ENCODE measurements at regions not wholly inside any gene's neighbourhood (a gene's known extent, or its start where the extent isn't known, plus 50 kb on each side); places are given as distances from the start of the nearest gene placed in this dataset.

- TF ChIP-seq TEAD4 (IDR thresholded peaks at IDR 0.05; ENCODE audit: low read depth, low read length) (no peak), EP300 (IDR thresholded peaks at IDR 0.05; ENCODE audit: borderline replicate concordance in 1 of 2, low read depth in 2 of 2, low read length in 2 of 2) (no peak)
These were observed 844.7 kb upstream of the SOX9 start (continued) for GRCh38 chr17:71276079-71276478.
